Smooth muscle cell (in vitro differentiated cells): ENCODE measurements at regions not wholly inside any gene's neighbourhood (a gene's known extent, or its start where the extent isn't known, plus 50 kb on each side); places are given as distances from the start of the nearest gene placed in this dataset.

ENCODE experiments used
- DNase-seq: peaks from one replicate; lab custom pipeline; 2025; ENCODE audit not compliant: unreplicated experiment; lab: John Stamatoyannopoulos, UW
- H2AFZ ChIP-seq: fragments of 200-600 bp; sonication (generic); 2 replicates; pipeline ENCODE4 v1.6.0; 2016; ENCODE audit warnings: antibody characterized with exemption, low read depth, mild to moderate bottlenecking
- H3F3A ChIP-seq: fragments of 200-600 bp; sonication (generic); 2 replicates; pipeline ENCODE4 v1.6.0; 2017; ENCODE audit warnings: antibody characterized with exemption, low read depth
- H3K27ac ChIP-seq: fragments of 200-600 bp; sonication (generic); 2 replicates; pipeline ENCODE4 v1.5.1; 2016; ENCODE audit warnings: low read depth, mild to moderate bottlenecking
- H3K27me3 ChIP-seq: fragments of 200-600 bp; sonication (generic); 2 replicates; pipeline ENCODE4 v1.6.1; 2016; ENCODE audit warnings: low read depth, mild to moderate bottlenecking
- H3K36me3 ChIP-seq: fragments of 200-600 bp; sonication (generic); 2 replicates; pipeline ENCODE4 v1.5.1; 2016; ENCODE audit warnings: low read depth
- H3K4me1 ChIP-seq: fragments of 200-600 bp; sonication (generic); 2 replicates; pipeline ENCODE4 v1.5.1; 2016; ENCODE audit warnings: low read depth
- H3K4me2 ChIP-seq: fragments of 200-600 bp; sonication (generic); 2 replicates; pipeline ENCODE4 v1.6.0; 2016; ENCODE audit warnings: mild to moderate bottlenecking
- H3K4me3 ChIP-seq: fragments of 200-600 bp; sonication (generic); 2 replicates; pipeline ENCODE4 v1.5.1; 2016; ENCODE audit warnings: mild to moderate bottlenecking
- H3K79me2 ChIP-seq: fragments of 200-600 bp; sonication (generic); 2 replicates; pipeline ENCODE4 v1.6.0; 2016; ENCODE audit warnings: low read depth, mild to moderate bottlenecking
- H3K9ac ChIP-seq: fragments of 200-600 bp; sonication (generic); 2 replicates; pipeline ENCODE4 v1.6.0; 2016; ENCODE audit warnings: low read depth
- H3K9me3 ChIP-seq: fragments of 200-600 bp; sonication (generic); replicated peaks from 2 replicates; pipeline ENCODE4 v1.5.1; 2016; ENCODE audit warnings: low read depth
- H4K20me1 ChIP-seq: fragments of 200-600 bp; sonication (generic); 2 replicates; pipeline ENCODE4 v1.6.0; 2016; ENCODE audit warnings: low read depth
- CTCF ChIP-seq: fragments of 200-600 bp; sonication (generic); IDR thresholded peaks from 2 replicates; pipeline ENCODE4 v1.5.1; 2017; ENCODE audit warnings: borderline replicate concordance, mild to moderate bottlenecking, antibody characterized with exemption; ENCODE audit not compliant: insufficient read depth, poor library complexity, severe bottlenecking
- WGBS: methylation state at CpG from one replicate; pipeline ENCODE4 v1.1.7; 2016; ENCODE audit warnings: low lambda C conversion rate; 5-methylcytosine and 5-hydroxymethylcytosine counted together

- 88% methylated on average over 3 of the region's 3 CpGs for WGBS
- Histone ChIP-seq H3K4me3 (no peak overlapping the region), H3F3A (no peaks in the 10 kb centered on the region), H3K79me2 (no peaks in the 10 kb centered on the region), H3K9me3 (no peaks in the 10 kb centered on the region), H4K20me1 (no peaks in the 10 kb centered on the region), H2AFZ (no peak overlapping the region), H3K9ac (no peak overlapping the region), H3K36me3 (no peaks in the 10 kb centered on the region), H3K4me1 (no peaks in the 10 kb centered on the region), H3K4me2 (no peak overlapping the region), H3K27me3 (no peaks in the 10 kb centered on the region), H3K27ac (no peak overlapping the region)
- DNase-seq, result no peak
- TF ChIP-seq CTCF, result no peak
Observed at GRCh38 chr5:23274171-23274570, 233.2 kb upstream of the PRDM9 start.

GRCh38 chr5:23269981-23270380 is 237.4 kb upstream of the PRDM9 start:
- Histone ChIP-seq H3K9ac (no peak overlapping the region), H3K4me2 (no peak overlapping the region), H3K79me2 (no peaks in the 10 kb centered on the region), H3K27me3 (no peaks in the 10 kb centered on the region), H3K27ac (no peak overlapping the region), H4K20me1 (no peaks in the 10 kb centered on the region), H3K4me3 (no peak overlapping the region), H2AFZ (no peak overlapping the region), H3K36me3 (no peaks in the 10 kb centered on the region), H3F3A (no peaks in the 10 kb centered on the region), H3K4me1 (no peaks in the 10 kb centered on the region), H3K9me3 (no peaks in the 10 kb centered on the region)
- no peak for TF ChIP-seq CTCF
- DNase-seq, result no peak
- WGBS, result 83% methylated on average over 2 of the region's 2 CpGs

- TF ChIP-seq CTCF, result no peak
- WGBS, result 90% methylated on average over 10 of the region's 10 CpGs
- Histone ChIP-seq H3K4me1 (no peaks in the 10 kb centered on the region), H3K79me2 (no peaks in the 10 kb centered on the region), H2AFZ (no peak overlapping the region), H3K4me3 (no peak overlapping the region), H3K4me2 (no peak overlapping the region), H3K27ac (no peak overlapping the region), H3K9me3 (no peaks in the 10 kb centered on the region), H3K27me3 (no peaks in the 10 kb centered on the region), H3K36me3 (no peaks in the 10 kb centered on the region), H3K9ac (no peak overlapping the region), H4K20me1 (no peaks in the 10 kb centered on the region), H3F3A (no peaks in the 10 kb centered on the region)
- DNase-seq, result no peak
Observed at GRCh38 chr5:23268136-23268535, 239.3 kb upstream of the PRDM9 start.

- Histone ChIP-seq H3K27ac (no peak overlapping the region), H4K20me1 (no peaks in the 10 kb centered on the region), H3K27me3 (no peaks in the 10 kb centered on the region), H2AFZ (no peak overlapping the region), H3K36me3 (no peaks in the 10 kb centered on the region), H3K79me2 (no peaks in the 10 kb centered on the region), H3K4me1 (no peaks in the 10 kb centered on the region), H3K9me3 (no peaks in the 10 kb centered on the region), H3F3A (no peaks in the 10 kb centered on the region), H3K4me2 (no peak overlapping the region), H3K9ac (no peak overlapping the region), H3K4me3 (no peak overlapping the region)
- TF ChIP-seq CTCF, result no peak
- no peak for DNase-seq
- WGBS, result 79% methylated on average over 1 of the region's 1 CpG
Observed at GRCh38 chr5:23260621-23261020, 246.8 kb upstream of the PRDM9 start.
